GM21717 (cell line): ENCODE measurements at regions not wholly inside any gene's neighbourhood (a gene's known extent, or its start where the extent isn't known, plus 50 kb on each side); places are given as distances from the start of the nearest gene placed in this dataset.
"Not testable (repeated sequence)": the region's sequence is repeated elsewhere in the genome, so short reads cannot be mapped to it uniquely, and the experiment has no call there.

Experiments
- ATAC-seq: cut with Tn5 transposase; IDR thresholded peaks from one replicate; pipeline ENCODE4 v1.9.1; 2021; ENCODE audit warnings: mild to moderate bottlenecking, moderate library complexity; ENCODE audit not compliant: unreplicated experiment

- ATAC-seq, result no peak
Observed at GRCh38 chr2:208607694-208608093, 201.1 kb downstream of the PTH2R start.

GRCh38 chr2:208608122-208608835, 201.7 kb downstream of the PTH2R start:
- ATAC-seq, result no peak

DNA sequence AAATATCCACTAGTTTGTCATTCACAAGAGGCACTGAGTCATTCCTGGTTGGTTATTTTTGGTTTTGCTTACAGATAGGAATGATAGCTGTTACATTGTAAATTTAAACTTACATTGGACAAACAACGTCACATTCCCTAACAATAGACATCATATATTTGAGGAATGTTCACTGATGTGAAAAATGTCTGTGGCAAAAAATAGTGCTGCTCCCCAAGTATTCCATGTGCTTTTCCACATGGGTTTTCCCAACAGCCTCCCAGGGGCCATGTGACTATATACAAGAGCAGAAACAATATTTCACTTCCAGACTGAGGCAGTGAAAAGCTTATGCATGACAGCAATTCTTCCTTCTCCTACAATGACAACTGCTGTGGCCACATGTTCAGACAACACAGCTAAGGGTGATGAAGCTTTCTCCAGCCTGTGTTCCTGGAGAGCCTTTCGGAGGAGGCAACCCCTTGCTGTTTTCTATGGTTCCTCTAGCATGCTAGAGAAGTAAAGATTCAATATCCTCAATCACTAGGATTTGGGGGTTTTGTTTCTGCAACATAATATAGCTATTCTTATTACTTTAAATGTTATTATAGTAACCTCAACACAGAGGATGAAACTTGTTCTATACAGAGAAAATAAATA, 202.7 kb downstream of the PTH2R start:
- no peak for ATAC-seq

GRCh38 chr2:208615675-208616074, 209.1 kb downstream of the PTH2R start:
- not testable (repeated sequence) for ATAC-seq

DNA sequence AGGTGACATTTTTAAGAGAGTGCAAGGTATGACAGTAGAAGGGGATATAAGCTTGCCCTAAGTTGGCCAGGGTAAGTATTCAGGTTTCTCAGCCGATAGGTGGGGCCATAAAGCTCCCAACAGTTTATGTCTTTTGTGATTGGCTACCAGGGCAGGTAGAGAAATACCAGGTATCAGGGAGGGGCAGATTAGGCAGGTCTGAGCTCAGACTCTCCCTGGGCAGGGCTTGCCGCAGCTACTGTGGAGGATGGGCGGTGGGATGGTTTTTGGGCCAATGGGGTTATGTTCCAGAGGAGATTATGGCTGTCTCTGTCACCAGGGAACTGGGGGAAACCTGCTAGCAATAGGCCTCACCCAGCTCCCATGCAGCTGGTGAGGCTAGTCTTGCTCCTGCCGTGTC, 211.6 kb downstream of the PTH2R start:
- no peak for ATAC-seq

- ATAC-seq, result no peak
Observed at GRCh38 chr2:208619993-208620392, 213.4 kb downstream of the PTH2R start.

GRCh38 chr2:208620487-208620978, 213.9 kb downstream of the PTH2R start:
- no peak for ATAC-seq

GRCh38 chr2:208627110-208627884, 220.7 kb downstream of the PTH2R start:
- ATAC-seq, result no peak

DNA sequence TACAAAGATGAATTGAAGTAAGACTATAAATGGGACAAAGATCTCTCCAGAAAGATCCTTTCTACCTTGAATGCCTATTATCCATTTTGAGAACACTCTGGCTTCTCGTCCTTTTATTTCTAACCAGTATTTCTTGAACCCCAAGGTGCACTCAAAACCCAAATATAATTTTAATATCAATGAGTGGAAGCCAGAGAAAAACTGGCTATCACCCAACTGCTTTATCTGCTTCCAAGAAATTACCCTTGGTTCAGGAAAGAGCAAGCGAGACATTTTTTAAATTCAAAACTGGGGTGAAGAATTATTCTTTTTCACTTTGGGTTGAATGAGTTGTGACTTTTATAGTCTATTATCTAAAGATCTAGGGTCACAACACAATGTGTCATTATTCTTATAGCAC, 221.3 kb downstream of the PTH2R start:
- ATAC-seq, result no peak

GRCh38 chr2:208638059-208638458, 231.5 kb downstream of the PTH2R start:
- peak; percentile 61 for ATAC-seq

DNA sequence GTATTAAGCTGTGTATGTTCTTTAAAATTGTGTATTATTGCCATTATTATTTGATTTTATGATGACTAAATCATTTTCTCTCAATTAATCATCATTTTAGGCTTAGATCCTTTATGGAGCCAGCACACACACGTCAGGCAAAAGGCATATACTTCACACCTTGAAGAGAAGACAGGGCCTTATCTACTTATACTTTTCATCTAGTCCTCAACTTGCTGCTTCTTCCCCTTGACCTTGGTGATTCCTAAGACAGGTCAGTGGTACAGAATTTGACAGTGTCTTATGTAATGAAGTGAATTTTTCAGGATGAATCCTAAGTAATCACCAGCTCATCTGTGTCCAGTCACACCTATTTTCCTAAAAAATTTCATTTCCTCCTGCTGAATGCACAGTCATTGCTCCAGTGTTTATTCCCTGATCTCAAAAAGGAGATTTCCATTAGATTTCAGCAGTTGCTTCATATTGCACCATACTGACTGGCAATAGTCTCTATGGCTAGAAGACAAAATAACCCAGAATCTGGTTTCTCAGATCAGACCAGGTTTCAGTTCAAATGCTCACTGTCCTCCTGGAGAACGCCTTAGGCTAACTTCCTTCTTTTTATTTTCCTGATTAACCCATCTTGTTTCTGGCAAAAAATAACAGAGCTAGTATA, 235.7 kb downstream of the PTH2R start:
- ATAC-seq, result no peak

GRCh38 chr2:208643145-208643544, 236.6 kb downstream of the PTH2R start:
- ATAC-seq, result no peak

- ATAC-seq, result peak; percentile 48
Observed at GRCh38 chr2:208645226-208645625, 238.6 kb downstream of the PTH2R start.

DNA sequence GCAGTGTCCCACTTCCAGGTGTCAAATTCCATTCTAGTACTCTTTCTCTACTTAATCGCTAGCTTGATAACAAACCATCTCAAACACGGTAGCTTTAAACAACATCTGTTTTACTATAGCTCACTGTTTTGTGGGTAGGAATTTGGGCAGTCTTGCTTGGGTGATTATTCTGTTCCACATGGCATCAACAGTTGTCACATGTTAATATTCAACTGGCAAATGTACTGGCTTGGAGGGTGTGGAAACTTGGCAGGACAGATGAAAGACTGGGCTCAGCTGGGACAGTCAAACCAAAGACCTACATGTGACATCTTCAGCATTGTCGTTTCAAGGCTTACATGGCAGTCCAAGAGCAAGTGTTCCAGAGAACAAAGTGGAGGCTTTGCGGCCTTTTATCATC, 241.8 kb downstream of the PTH2R start:
- ATAC-seq, result no peak

DNA sequence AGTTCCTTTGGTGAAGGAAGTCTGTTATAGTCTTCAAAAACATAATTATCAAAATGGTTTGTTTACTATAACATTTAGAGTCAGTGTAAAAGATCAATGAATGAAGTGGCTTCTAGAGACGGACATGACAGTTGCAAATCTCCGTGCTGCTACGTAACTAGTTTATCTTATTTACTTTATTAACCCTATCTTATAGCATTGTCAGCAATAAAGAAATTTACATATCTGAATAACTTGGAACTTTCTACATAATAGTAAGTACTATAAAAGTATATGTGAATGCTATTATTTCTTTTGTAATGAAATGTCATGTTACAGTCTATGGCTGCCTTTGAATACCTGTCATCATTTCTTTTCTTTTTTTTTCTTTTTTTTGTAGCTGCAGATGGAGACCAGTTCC, 246.8 kb downstream of the PTH2R start:
- ATAC-seq, result no peak

- no peak for ATAC-seq
Observed at GRCh38 chr2:208654056-208654455, 247.5 kb downstream of the PTH2R start.

GRCh38 chr2:208657468-208657867, 250.9 kb downstream of the PTH2R start:
- no peak for ATAC-seq

GRCh38 chr2:208669394-208669793, 262.8 kb downstream of the PTH2R start:
- ATAC-seq, result no peak

DNA sequence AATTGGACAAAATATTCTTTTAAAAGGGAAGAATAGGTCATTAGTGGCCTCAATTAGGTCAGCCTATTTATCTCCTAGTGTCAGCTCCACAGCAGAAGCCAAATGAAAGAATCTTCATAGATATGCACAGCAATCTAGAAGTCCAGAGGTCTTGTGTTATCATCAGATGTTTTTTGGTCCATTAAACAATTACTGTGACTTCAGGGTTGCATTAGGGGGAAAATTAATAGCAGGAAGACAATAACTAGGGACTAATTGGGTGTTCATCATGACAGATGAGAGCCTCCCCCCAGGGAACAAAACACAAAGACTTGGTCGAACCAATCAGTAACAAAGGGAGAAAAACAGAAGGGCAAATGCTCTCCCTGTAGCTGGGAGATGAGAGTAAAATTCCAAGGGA, 264.7 kb downstream of the PTH2R start:
- ATAC-seq, result no peak

DNA sequence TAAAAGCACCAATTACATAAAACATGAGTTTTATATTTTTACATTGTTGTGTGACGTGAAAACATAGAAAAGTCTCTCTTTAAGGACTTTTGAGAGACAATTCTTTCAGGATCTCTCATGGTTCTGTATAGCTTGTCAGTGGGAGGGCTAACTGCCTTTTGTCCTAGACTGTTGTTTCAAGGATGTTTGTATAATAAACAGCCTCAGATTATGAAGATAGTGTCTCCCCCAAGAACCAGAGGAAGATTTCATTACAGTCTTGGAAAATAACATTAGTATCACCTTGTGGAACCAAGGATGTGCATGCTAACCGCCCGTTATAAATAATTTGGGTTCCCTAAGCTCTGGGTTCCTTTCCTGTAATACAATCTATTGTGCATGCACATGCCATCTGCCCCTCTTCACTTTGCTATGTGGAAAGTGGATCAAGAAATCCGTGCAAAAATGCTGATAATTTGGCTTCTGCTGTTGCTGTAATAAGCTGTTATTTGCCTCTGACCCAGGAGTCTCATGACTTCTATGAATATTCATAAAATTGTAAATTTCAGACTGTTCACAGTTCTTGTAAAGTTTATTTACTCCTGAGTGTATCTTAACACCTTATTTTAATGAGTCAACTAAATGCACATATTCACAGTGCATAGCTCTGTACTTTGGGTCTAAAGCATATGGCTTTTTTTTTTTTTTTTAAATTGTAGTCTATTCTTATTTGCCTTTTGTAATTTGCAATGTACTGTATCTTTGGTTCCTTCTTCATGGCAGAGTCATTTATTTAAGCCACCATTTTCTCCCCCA, 265.5 kb downstream of the PTH2R start:
- no peak for ATAC-seq
